ENCODE measurements at regions not wholly inside any gene's neighbourhood (a gene's known extent, or its start where the extent isn't known, plus 50 kb on each side); places are given as distances from the start of the nearest gene placed in this dataset.
"Not testable (repeated sequence)": the region's sequence is repeated elsewhere in the genome, so short reads cannot be mapped to it uniquely, and the experiment has no call there.

DNA sequence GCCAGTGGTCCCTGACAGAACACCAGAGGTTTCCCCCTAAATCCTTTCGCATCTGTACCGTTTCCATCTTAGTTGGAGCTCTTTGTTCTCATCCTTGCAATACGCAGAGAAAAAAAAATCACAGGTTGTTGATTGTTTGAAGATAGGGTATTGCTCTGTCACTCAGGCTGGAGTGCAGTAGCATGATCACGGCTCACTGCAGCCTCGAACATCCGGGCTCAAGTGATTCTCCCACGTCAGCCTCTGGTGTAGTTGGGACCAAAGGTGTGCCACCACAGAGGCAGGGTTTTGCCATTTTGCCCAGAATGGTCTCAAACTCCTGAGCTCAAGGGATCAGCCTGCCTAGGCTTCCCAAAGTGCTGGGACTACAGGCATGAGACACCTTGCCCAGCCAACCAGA lies 185.9 kb downstream of the FAM72C start:
- DNase-seq; H4K20me1 ChIP-seq (ENCODE audit: insufficient read depth, low read length); H3K79me2 ChIP-seq (ENCODE audit: insufficient read depth, low read length); ATAC-seq (ENCODE audit: insufficient read depth, low read depth); H3K36me3 ChIP-seq (ENCODE audit: insufficient read depth, low read length); H3K9me3 ChIP-seq (ENCODE audit: insufficient read depth, low read length, severe bottlenecking); H3K4me1 ChIP-seq (ENCODE audit: insufficient read depth, low read length); H3K4me2 ChIP-seq (ENCODE audit: insufficient read depth, low read length); H3K9ac ChIP-seq (ENCODE audit: low read depth, low read length); H3K4me3 ChIP-seq (ENCODE audit: low read depth in 1 of 2, low read length in 2 of 2); H2AFZ ChIP-seq (ENCODE audit: low read depth, low read length); H3K27me3 ChIP-seq (ENCODE audit: insufficient read depth, low read length, poor library complexity); H3K27ac ChIP-seq (ENCODE audit: low read length): not testable (repeated sequence)

DNA sequence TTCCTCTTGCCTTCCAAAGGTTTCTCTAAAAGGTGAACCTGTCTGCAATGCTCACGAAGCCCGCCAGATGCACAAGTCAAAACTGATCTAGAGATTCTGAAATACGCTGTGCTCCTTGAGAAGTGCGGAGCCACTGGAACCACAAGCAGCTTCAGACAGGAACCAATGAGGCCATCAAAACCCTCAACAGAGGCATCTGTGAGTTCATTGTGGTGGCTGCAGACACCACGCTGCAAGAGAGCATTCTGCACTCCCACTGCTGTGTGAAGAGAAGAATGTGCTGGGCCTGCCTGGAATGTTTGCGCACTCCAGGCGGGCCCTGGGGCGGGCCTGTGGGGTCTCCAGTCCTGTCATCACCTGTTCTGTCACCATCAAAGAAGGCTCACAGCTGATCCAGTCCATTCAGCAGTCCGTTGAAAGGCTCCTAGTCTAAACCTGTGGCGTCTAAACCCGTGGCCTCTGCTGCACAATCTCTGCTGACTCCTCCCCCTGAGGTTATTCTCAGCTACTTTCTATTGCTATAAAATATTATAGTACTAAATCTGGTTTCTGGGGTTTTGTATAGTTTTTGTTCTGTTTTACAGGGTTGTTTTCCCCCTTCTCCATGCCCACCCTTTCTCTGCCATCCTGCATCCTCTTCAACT lies 187.4 kb downstream of the FAM72C start:
- H3K4me2 ChIP-seq (ENCODE audit: insufficient read depth, low read length); H3K4me3 ChIP-seq (ENCODE audit: low read depth in 1 of 2, low read length in 2 of 2); H3K79me2 ChIP-seq (ENCODE audit: insufficient read depth, low read length); H3K27me3 ChIP-seq (ENCODE audit: insufficient read depth, low read length, poor library complexity); H2AFZ ChIP-seq (ENCODE audit: low read depth, low read length); DNase-seq; H3K36me3 ChIP-seq (ENCODE audit: insufficient read depth, low read length); H3K9me3 ChIP-seq (ENCODE audit: insufficient read depth, low read length, severe bottlenecking); H3K27ac ChIP-seq (ENCODE audit: low read length); H3K9ac ChIP-seq (ENCODE audit: low read depth, low read length); H4K20me1 ChIP-seq (ENCODE audit: insufficient read depth, low read length); H3K4me1 ChIP-seq (ENCODE audit: insufficient read depth, low read length): not testable (repeated sequence)
- ATAC-seq (ENCODE audit: insufficient read depth, low read depth), result peak; percentile 97

DNA sequence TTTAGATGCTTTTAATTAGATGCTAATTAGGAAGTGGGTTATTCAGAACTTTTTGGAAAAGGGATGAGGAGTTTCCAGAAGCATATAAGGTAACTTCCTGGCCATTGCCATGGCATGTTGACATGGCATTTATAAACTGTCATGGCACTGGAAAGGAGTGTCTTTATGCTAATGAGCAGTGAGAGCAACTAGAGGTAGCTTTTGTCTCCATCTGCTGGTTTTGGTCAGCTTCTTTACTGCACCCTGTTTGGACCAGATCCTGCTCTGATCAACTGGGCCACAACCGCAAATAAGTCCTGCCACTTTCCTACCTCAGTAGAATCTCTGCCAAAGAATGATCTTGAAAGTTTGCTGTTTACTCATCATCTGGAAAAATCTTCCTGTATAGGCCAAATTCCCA lies 193.6 kb downstream of the FAM72C start:
- not testable (repeated sequence) for DNase-seq; ATAC-seq (ENCODE audit: insufficient read depth, low read depth)

DNA sequence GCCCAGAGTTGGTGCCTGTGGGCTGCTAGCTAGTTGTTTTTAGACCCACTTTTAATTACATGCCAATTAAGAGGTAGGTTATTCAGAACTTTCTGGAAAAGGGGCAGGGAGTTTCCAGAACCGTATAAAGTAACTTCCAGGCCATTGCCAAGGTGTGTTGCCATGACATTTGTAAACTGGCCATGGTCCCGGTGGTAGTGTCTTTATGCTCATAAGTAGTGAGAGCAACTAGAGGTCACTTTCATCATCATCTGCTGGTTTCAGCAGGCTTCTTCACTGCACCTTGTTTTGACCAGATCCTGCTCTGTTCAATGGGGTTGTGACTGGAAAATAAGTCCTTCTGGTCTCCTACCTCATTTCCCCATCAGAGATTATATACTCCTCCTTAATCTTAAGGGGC lies 207.0 kb downstream of the FAM72C start:
- not testable (repeated sequence) for ATAC-seq (ENCODE audit: insufficient read depth, low read depth); H3K9ac ChIP-seq (ENCODE audit: low read depth, low read length); H2AFZ ChIP-seq (ENCODE audit: low read depth, low read length); H4K20me1 ChIP-seq (ENCODE audit: insufficient read depth, low read length); H3K4me1 ChIP-seq (ENCODE audit: insufficient read depth, low read length); H3K4me2 ChIP-seq (ENCODE audit: insufficient read depth, low read length); H3K36me3 ChIP-seq (ENCODE audit: insufficient read depth, low read length); H3K4me3 ChIP-seq (ENCODE audit: low read depth in 1 of 2, low read length in 2 of 2); H3K79me2 ChIP-seq (ENCODE audit: insufficient read depth, low read length); H3K27ac ChIP-seq (ENCODE audit: low read length); H3K27me3 ChIP-seq (ENCODE audit: insufficient read depth, low read length, poor library complexity); H3K9me3 ChIP-seq (ENCODE audit: insufficient read depth, low read length, severe bottlenecking); DNase-seq

More for the DNA sequence above, 193.6 kb downstream of the FAM72C start:
- not testable (repeated sequence) for H3K9me3 ChIP-seq (ENCODE audit: insufficient read depth, low read length, severe bottlenecking); H3K4me1 ChIP-seq (ENCODE audit: insufficient read depth, low read length); H4K20me1 ChIP-seq (ENCODE audit: insufficient read depth, low read length); H3K4me2 ChIP-seq (ENCODE audit: insufficient read depth, low read length); H3K9ac ChIP-seq (ENCODE audit: low read depth, low read length); H3K4me3 ChIP-seq (ENCODE audit: low read depth in 1 of 2, low read length in 2 of 2); H3K27ac ChIP-seq (ENCODE audit: low read length); H3K27me3 ChIP-seq (ENCODE audit: insufficient read depth, low read length, poor library complexity); H2AFZ ChIP-seq (ENCODE audit: low read depth, low read length); H3K79me2 ChIP-seq (ENCODE audit: insufficient read depth, low read length); H3K36me3 ChIP-seq (ENCODE audit: insufficient read depth, low read length)

DNA sequence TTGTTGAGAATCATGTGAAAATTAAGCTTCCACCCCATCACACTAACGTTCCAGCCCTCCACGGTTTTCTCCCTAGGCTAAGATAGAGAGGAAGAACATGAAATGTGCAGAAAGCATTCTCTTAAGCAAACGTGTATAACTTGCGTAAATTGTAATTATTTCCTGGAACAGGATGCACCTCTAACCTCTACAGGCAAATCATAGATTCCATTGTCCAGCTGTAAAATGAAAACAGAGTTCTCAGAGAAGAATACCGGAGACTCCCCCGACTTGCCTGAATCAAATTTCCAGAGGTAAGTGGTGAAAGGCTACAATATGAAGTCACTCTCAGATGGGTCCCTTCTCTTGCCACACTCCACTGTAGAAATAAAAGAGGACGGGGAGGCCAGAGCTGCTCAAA lies 211.4 kb downstream of the FAM72C start:
- H3K4me2 ChIP-seq (ENCODE audit: insufficient read depth, low read length); H3K27ac ChIP-seq (ENCODE audit: low read length); H2AFZ ChIP-seq (ENCODE audit: low read depth, low read length); H3K79me2 ChIP-seq (ENCODE audit: insufficient read depth, low read length); H3K9me3 ChIP-seq (ENCODE audit: insufficient read depth, low read length, severe bottlenecking); H4K20me1 ChIP-seq (ENCODE audit: insufficient read depth, low read length); H3K27me3 ChIP-seq (ENCODE audit: insufficient read depth, low read length, poor library complexity); H3K4me3 ChIP-seq (ENCODE audit: low read depth in 1 of 2, low read length in 2 of 2); H3K36me3 ChIP-seq (ENCODE audit: insufficient read depth, low read length); DNase-seq; H3K4me1 ChIP-seq (ENCODE audit: insufficient read depth, low read length); ATAC-seq (ENCODE audit: insufficient read depth, low read depth); H3K9ac ChIP-seq (ENCODE audit: low read depth, low read length): not testable (repeated sequence)

DNA sequence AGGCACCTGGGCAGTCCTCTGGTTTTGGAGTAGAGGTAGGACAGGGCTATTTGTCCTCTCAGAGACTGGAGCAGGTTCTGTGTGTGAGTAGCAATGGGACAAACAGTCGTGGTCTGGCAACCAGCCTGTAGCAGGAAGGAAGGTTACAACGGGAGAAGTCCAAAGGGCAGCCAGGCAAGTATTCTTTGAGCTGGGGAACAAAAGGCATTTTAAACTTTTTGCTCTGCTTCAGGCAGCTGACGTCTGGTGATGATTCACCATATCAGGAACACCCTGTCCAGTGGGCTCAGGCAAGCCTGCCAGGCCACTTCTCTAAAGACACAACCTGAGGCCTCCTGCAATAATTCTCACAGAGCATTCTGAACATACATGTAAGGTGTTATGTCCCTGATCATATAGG lies 215.8 kb downstream of the FAM72C start:
- H3K4me3 ChIP-seq (ENCODE audit: low read depth in 1 of 2, low read length in 2 of 2); H3K36me3 ChIP-seq (ENCODE audit: insufficient read depth, low read length); ATAC-seq (ENCODE audit: insufficient read depth, low read depth); H3K9ac ChIP-seq (ENCODE audit: low read depth, low read length); H3K79me2 ChIP-seq (ENCODE audit: insufficient read depth, low read length); H3K27me3 ChIP-seq (ENCODE audit: insufficient read depth, low read length, poor library complexity); H3K9me3 ChIP-seq (ENCODE audit: insufficient read depth, low read length, severe bottlenecking); H4K20me1 ChIP-seq (ENCODE audit: insufficient read depth, low read length); H3K4me1 ChIP-seq (ENCODE audit: insufficient read depth, low read length); H2AFZ ChIP-seq (ENCODE audit: low read depth, low read length); H3K27ac ChIP-seq (ENCODE audit: low read length); H3K4me2 ChIP-seq (ENCODE audit: insufficient read depth, low read length); DNase-seq: not testable (repeated sequence)
